H4 (cell line): ENCODE measurements at regions not wholly inside any gene's neighbourhood (a gene's known extent, or its start where the extent isn't known, plus 50 kb on each side); places are given as distances from the start of the nearest gene placed in this dataset.
"Not testable (repeated sequence)": the region's sequence is repeated elsewhere in the genome, so short reads cannot be mapped to it uniquely, and the experiment has no call there.

Experiments
- DNase-seq: peaks from one replicate; pipeline ENCODE4 v3.0.0-alpha.2; 2015; ENCODE audit warnings: low spot score

- no peak for DNase-seq
Observed at GRCh38 chr15:39243396-39243795, 337.5 kb upstream of the THBS1 start.

DNA sequence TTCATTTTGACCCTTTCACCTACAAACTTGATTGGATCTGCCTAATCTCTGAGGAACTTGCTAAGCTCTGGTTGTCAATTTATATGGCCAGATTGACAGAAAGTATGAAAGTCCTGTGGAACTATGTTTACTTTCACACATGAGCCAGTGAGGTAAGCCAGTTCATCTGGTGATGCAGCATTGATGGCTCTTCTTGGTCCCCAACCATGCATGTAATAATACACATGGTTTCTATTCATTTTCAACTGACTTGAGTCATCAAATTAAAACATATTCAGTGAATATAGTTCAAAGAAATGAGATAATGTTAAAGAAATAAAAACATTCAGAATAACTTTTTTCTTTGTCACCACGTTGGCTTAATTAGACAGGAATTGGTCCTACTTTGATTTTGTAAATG, 336.1 kb upstream of the THBS1 start:
- DNase-seq: no peak

GRCh38 chr15:39246523-39246922, 334.4 kb upstream of the THBS1 start:
- no peak for DNase-seq

DNA sequence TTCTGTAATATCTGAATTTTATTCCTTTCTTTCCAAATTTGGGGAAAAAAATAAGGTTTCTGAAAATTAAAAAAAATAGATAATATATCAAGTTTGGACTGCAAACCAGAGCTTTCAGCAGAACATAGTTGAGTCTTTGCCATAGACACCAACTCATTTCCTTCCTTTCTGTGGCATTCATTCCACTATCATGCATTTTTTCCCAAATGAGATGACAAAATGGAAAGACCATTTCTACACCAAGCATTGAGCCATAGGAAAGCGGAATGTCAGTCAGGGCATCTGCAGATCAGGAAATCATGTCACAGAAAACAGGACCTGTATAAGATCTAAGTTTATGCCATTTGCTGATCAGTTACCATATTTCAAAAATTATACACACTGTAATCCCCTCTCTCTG, 333.3 kb upstream of the THBS1 start:
- no peak for DNase-seq

GRCh38 chr15:39248204-39248603, 332.7 kb upstream of the THBS1 start:
- peak; percentile 75 for DNase-seq

GRCh38 chr15:39250001-39250400, 330.9 kb upstream of the THBS1 start:
- DNase-seq: no peak

DNA sequence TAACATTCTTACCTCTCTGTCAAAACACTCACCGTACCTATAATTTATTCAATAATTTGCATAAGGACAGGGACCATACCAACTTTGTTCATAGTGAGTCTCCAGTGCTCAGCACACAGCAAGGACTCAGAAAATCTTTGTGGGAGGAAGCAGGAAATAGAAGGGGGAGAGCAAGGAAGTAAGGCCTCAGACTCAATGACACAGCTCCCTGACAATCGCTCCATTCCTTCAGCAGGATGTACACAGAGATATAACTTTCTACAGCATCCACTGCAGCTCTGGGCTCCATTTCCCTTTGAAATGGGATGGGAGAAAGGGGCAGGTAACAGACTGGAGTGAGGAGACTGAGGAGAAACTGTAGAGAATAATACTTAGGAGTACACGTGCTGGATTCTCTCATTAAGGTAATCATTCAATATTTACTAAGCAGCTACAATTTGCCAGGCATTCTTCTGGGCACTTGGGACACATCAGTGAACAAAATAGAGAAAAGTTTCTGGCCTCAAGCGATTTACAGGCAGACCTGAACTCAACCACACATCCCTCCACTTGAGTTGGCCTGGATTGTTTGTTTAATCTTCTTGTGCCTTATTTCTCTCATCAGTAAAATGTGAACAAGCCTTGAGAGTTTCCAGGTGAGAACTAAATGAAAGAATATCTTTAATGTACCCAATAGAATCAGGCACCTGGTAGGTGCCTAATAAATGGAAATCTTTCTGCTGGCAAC, 330.3 kb upstream of the THBS1 start:
- DNase-seq: no peak

DNA sequence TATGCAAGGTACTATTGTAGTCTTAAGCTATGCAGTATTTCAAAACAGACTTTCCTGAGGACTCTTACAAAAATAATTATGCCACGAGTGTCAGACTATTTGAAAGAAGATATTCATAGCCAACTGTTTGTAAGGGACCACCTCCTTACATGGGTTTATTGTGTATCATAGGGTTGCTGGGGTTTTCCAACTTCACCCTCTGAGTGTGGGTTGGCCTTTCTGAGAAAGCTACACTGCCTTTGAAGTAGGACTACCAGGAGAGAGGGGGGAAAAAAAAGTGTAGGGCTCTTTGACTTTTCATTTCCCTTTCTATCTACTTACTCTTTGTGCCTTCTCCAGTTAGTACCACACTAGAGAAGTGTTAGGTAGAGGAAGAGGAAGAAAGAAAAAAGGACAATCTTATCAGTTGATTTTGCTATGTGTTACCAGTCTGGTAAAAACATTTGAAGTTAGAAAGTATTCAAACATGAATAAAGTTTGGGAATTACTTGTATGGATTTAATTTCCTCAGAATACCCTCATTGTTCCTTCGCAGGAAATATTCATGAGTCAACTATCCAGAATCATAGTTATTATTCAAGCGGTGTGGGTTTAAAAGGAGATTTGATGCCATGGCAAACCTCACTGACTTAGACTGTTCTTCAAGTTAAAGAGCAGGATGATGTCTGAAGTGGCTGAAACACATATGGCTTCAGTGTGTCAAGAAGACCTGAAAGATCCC, 329.3 kb upstream of the THBS1 start:
- no peak for DNase-seq

GRCh38 chr15:39252134-39252470, 328.8 kb upstream of the THBS1 start:
- DNase-seq: no peak

DNA sequence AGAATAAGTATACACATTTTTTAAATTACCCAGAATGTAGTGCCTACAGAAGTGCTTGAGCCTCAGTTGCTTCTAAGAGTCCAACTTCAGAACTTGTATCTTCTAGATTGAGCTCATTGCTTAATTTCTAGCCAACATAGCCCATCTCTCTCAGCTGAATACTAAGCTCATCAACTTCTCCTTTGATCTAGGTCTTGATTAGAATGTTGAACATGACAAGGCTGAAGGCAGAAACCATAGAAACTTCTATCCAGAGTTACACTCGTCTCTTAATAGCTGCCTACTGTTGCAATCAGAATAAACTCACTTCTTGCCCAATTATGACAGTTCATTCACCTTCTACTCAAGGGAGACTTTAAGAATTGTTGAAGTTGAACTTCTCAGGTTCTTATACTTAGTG, 327.3 kb upstream of the THBS1 start:
- DNase-seq: no peak

GRCh38 chr15:39254181-39254580, 326.7 kb upstream of the THBS1 start:
- no peak for DNase-seq

DNA sequence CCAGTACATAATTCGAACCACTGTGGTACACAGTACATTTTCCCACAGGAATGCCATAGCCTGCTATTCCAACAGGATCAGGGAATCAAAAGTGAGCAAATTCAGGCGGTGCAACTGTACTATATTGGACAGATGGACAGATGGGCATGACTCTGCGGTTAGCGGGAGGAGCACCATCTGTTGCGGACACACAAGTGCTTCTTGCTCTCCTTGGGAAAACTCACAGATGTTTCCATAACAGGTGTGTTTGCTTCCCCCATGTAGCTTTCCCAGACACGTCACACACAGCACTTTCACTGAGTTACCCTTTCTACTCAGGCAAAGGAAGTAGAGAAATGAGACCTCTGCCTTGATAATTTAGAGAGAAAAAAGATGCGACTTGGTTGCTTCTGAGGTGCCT, 325.1 kb upstream of the THBS1 start:
- no peak for DNase-seq

DNA sequence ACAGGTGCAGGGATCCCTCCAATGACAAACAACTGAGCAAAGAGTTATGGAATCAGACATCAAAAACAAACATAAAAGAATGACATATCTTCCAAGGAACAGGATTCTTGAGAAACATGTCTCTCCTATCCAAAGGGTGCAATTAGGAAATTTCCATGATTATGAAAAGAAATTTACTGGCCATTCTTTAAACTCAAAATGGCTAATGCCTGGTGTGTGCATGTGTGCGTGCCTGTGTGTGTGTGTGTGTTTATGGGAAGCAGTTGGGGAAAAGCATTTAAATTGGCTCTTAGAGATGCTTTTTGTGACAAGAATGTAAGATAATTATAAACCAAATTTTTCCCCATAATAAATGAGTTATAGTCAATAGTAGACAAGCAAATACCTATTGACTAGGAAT, 320.5 kb upstream of the THBS1 start:
- DNase-seq: no peak

GRCh38 chr15:39260791-39261190, 320.1 kb upstream of the THBS1 start:
- no peak for DNase-seq

GRCh38 chr15:39261397-39262183, 319.3 kb upstream of the THBS1 start:
- DNase-seq: not testable (repeated sequence)

- not testable (repeated sequence) for DNase-seq
Observed at GRCh38 chr15:39262995-39263772, 317.7 kb upstream of the THBS1 start.

DNA sequence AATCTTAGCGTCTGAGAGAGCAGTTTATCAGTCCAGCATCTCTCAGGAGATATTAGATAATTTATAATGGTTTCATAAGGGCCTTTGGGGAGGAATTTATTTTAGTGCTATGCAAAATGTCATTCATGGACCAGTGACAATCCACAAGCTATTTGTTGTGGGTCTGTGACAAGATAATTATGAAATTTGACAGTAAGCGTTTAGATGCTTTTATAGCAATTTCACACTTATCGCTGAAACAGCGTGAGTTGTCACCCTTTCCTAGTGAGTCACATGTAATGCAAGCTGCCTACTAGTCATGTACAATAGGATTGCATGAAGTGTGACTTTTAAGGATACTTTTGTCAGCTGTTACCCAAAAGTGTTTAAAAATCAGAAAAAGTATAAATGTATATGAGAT, 315.6 kb upstream of the THBS1 start:
- DNase-seq: no peak

- DNase-seq: no peak
Observed at GRCh38 chr15:39266890-39267289, 314.0 kb upstream of the THBS1 start.

DNA sequence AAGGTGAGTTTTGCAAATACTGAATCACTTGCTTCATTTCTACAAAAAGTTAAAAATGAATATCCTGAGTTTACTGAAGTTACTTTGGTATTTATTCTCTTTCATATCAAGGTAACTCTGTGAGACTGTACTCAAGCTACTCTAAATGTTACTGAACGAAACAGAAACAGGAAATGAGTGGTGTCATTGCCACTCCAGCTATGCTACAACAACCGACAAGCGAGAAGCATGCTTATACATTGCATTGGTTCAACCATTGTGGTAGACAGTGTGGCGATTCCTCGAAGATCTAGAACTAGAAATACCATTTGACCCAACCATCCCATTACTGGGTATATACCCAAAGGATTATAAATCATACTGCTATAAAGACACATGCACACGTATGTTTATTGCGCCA, 313.2 kb upstream of the THBS1 start:
- DNase-seq: no peak

DNA sequence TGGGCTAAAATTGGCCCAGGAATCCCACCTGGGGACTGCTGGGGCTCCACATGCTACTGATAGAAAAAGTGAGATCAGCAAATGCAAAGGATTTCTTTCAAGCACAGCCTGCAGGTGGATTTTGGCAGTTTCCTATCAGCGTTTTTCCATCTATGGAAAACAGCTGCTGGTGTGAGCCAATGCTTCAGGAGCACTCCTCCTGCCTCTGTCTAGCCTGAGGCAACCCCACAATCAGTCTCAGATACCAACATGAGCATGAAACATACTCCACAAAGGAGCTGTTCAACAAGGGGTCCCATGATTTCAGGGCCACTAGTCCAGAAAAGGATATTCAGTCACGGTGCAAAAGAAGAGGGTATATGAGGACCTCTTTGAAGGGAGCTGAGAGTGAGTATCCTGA, 311.5 kb upstream of the THBS1 start:
- DNase-seq: no peak

- no peak for DNase-seq
Observed at GRCh38 chr15:39269821-39270220, 311.1 kb upstream of the THBS1 start.

DNA sequence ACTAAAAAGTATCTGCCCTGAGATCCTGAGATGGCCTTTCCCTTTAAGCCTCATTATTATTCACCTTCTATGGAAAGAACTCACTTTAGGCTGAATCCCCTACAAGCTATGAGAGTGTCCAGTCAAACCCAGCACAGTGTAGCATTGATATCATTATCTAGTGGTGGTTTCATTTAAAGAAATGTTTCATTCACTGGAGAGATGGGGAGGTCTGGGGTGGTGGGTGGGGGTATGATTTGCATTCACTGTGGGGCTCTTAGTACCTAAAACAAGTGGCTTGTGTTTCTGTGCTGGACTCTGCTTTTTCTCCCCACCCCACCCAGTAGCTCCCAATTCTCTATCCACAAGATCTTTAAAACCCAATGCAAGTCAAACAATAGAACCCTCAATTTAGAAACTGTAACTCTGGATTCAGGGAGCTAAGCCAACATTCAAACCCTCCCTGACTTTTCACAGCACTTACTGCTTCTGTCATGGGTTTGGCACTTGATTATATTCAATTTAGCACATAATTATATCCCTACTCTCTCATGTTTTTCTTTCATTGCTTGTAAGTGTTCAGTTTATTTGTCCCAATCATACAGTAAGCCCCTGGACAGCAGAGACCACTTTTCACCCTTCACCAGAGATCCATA, 310.5 kb upstream of the THBS1 start:
- no peak for DNase-seq
